GM12875 (cell line): ENCODE measurements at regions not wholly inside any gene's neighbourhood (a gene's known extent, or its start where the extent isn't known, plus 50 kb on each side); places are given as distances from the start of the nearest gene placed in this dataset.

Experiments used
- H3K4me3 ChIP-seq: one replicate; pipeline ENCODE4 v1.5.1; 2011; ENCODE audit warnings: low read depth, low read length, control low read depth
- CTCF ChIP-seq: IDR thresholded peaks from 2 replicates; pipeline ENCODE4 v1.5.1; 2011; ENCODE audit warnings: low read depth, mild to moderate bottlenecking, control low read depth, inconsistent platforms, low read length, moderate library complexity, borderline replicate concordance; ENCODE audit not compliant: insufficient read depth

- no peak overlapping the region for H3K4me3 ChIP-seq
- no peak for TF ChIP-seq CTCF
Measured at GRCh38 chr15:66638377-66638776, 63.7 kb upstream of the SMAD6 start.

GRCh38 chr15:66641485-66642315 lies 60.3 kb upstream of the SMAD6 start:
- H3K4me3 ChIP-seq, result no peak overlapping the region
- no peak for TF ChIP-seq CTCF

GRCh38 chr15:66642514-66642913 lies 59.5 kb upstream of the SMAD6 start:
- no peak for TF ChIP-seq CTCF
- H3K4me3 ChIP-seq, result no peak overlapping the region

- TF ChIP-seq CTCF, result no peak
- no peak overlapping the region for H3K4me3 ChIP-seq
Measured at GRCh38 chr15:66643033-66643432, 59.0 kb upstream of the SMAD6 start.

- no peak for TF ChIP-seq CTCF
- H3K4me3 ChIP-seq, result no peak overlapping the region
Measured at GRCh38 chr15:66644000-66644787, 57.8 kb upstream of the SMAD6 start.

GRCh38 chr15:66644869-66645268 lies 57.2 kb upstream of the SMAD6 start:
- no peak overlapping the region for H3K4me3 ChIP-seq
- no peak for TF ChIP-seq CTCF
